ENCODE measurements at regions not wholly inside any gene's neighbourhood (a gene's known extent, or its start where the extent isn't known, plus 50 kb on each side); places are given as distances from the start of the nearest gene placed in this dataset.

- no peak overlapping the region for H3K4me3 ChIP-seq (ENCODE audit: low read depth, low read length)
- no peak for TF ChIP-seq CTCF (IDR thresholded peaks at IDR 0.05; ENCODE audit: low read depth, low read length)
- DNase-seq (ENCODE audit: low read depth, low spot score): no peak
- in situ Hi-C loops (cut with HindIII; ENCODE audit: low sequenced_read_pairs): no loop called here
Measured at GRCh38 chrX:39965051-39965573, 132.6 kb downstream of the BCOR start.

- no peak overlapping the region for H3K4me3 ChIP-seq (ENCODE audit: low read depth, low read length)
- no peak for TF ChIP-seq CTCF (IDR thresholded peaks at IDR 0.05; ENCODE audit: low read depth, low read length)
- in situ Hi-C loops (cut with HindIII; ENCODE audit: low sequenced_read_pairs): no loop called here
- DNase-seq (ENCODE audit: low read depth, low spot score): no peak
Measured at GRCh38 chrX:39966176-39966575, 131.6 kb downstream of the BCOR start.

GRCh38 chrX:39967348-39967747, 130.4 kb downstream of the BCOR start:
- H3K4me3 ChIP-seq (ENCODE audit: low read depth, low read length): no peak overlapping the region
- no peak for TF ChIP-seq CTCF (IDR thresholded peaks at IDR 0.05; ENCODE audit: low read depth, low read length)
- in situ Hi-C loops (cut with HindIII; ENCODE audit: low sequenced_read_pairs): no loop called here
- no peak for DNase-seq (ENCODE audit: low read depth, low spot score)

GRCh38 chrX:39969099-39969818, 128.5 kb downstream of the BCOR start:
- DNase-seq (ENCODE audit: low read depth, low spot score): no peak
- in situ Hi-C loops (cut with HindIII; ENCODE audit: low sequenced_read_pairs): no loop called here
- no peak overlapping the region for H3K4me3 ChIP-seq (ENCODE audit: low read depth, low read length)
- no peak for TF ChIP-seq CTCF (IDR thresholded peaks at IDR 0.05; ENCODE audit: low read depth, low read length)

GRCh38 chrX:39969819-39970504, 127.8 kb downstream of the BCOR start:
- no peak for TF ChIP-seq CTCF (IDR thresholded peaks at IDR 0.05; ENCODE audit: low read depth, low read length)
- no peak for DNase-seq (ENCODE audit: low read depth, low spot score)
- in situ Hi-C loops (cut with HindIII; ENCODE audit: low sequenced_read_pairs): no loop called here
- no peak overlapping the region for H3K4me3 ChIP-seq (ENCODE audit: low read depth, low read length)

- no peak for DNase-seq (ENCODE audit: low read depth, low spot score)
- in situ Hi-C loops (cut with HindIII; ENCODE audit: low sequenced_read_pairs): no loop called here
- TF ChIP-seq CTCF (IDR thresholded peaks at IDR 0.05; ENCODE audit: low read depth, low read length): no peak
- no peak overlapping the region for H3K4me3 ChIP-seq (ENCODE audit: low read depth, low read length)
Measured at GRCh38 chrX:39971760-39972159, 126.0 kb downstream of the BCOR start.
